Astrocyte of the spinal cord (primary cell): ENCODE measurements at regions not wholly inside any gene's neighbourhood (a gene's known extent, or its start where the extent isn't known, plus 50 kb on each side); places are given as distances from the start of the nearest gene placed in this dataset.

Experiments used
- DNase-seq: peaks from one replicate; pipeline ENCODE4 v3.0.0; 2011; ENCODE audit warnings: low read depth, low spot score
- H3K4me3 ChIP-seq: 2 replicates; pipeline ENCODE4 v1.5.1; 2011; ENCODE audit warnings: low read depth, mild to moderate bottlenecking, low read length, moderate library complexity
- CTCF ChIP-seq: IDR thresholded peaks from 2 replicates; pipeline ENCODE4 v1.5.1; 2012; ENCODE audit warnings: low read depth, mild to moderate bottlenecking, low read length, inconsistent platforms
- in situ Hi-C: cut with HindIII; loops from 2 replicates; pipeline ENCODE4 v1.10.0; 2017; ENCODE audit warnings: low sequenced_read_pairs

- no peak for TF ChIP-seq CTCF
- no peak for DNase-seq
- in situ Hi-C loops, result no loop called here
- no peak overlapping the region for H3K4me3 ChIP-seq
Measured at GRCh38 chr18:14940735-14941134, 192.8 kb downstream of the ANKRD30B start.

GRCh38 chr18:14941256-14941655 is 193.3 kb downstream of the ANKRD30B start:
- DNase-seq, result no peak
- in situ Hi-C loops, result no loop called here
- H3K4me3 ChIP-seq, result no peak overlapping the region
- no peak for TF ChIP-seq CTCF

GRCh38 chr18:14941792-14942191 is 193.8 kb downstream of the ANKRD30B start:
- in situ Hi-C loops, result no loop called here
- H3K4me3 ChIP-seq, result no peak overlapping the region
- DNase-seq, result no peak
- no peak for TF ChIP-seq CTCF

- in situ Hi-C loops, result no loop called here
- no peak for TF ChIP-seq CTCF
- DNase-seq, result no peak
- no peak overlapping the region for H3K4me3 ChIP-seq
Measured at GRCh38 chr18:14942275-14942674, 194.3 kb downstream of the ANKRD30B start.

GRCh38 chr18:14943486-14943885 is 195.5 kb downstream of the ANKRD30B start:
- in situ Hi-C loops, result no loop called here
- no peak for TF ChIP-seq CTCF
- no peak for DNase-seq
- H3K4me3 ChIP-seq, result no peak overlapping the region

GRCh38 chr18:14943967-14944636 is 196.1 kb downstream of the ANKRD30B start:
- TF ChIP-seq CTCF, result no peak
- no peak for DNase-seq
- in situ Hi-C loops, result no loop called here
- H3K4me3 ChIP-seq, result no peak overlapping the region
